Kidney tubule cell (primary cell): ENCODE measurements at regions not wholly inside any gene's neighbourhood (a gene's known extent, or its start where the extent isn't known, plus 50 kb on each side); places are given as distances from the start of the nearest gene placed in this dataset.
"Not testable (repeated sequence)": the region's sequence is repeated elsewhere in the genome, so short reads cannot be mapped to it uniquely, and the experiment has no call there.

Experiments used
- DNase-seq: peaks from one replicate; pipeline ENCODE4 v3.0.0-alpha.2; 2018; ENCODE audit warnings: low spot score

GRCh38 chr11:11004069-11004468, 146.2 kb upstream of the ZBED5 start:
- no peak for DNase-seq

- no peak for DNase-seq
Observed at GRCh38 chr11:11003226-11003625, 145.4 kb upstream of the ZBED5 start.

GRCh38 chr11:11000579-11001283, 142.9 kb upstream of the ZBED5 start:
- DNase-seq: no peak

- no peak for DNase-seq
Observed at GRCh38 chr11:10998674-10999073, 140.8 kb upstream of the ZBED5 start.

- no peak for DNase-seq
Observed at GRCh38 chr11:10996678-10997077, 138.8 kb upstream of the ZBED5 start.

- no peak for DNase-seq
Observed at GRCh38 chr11:10993640-10994039, 135.8 kb upstream of the ZBED5 start.

GRCh38 chr11:10993186-10993585, 135.3 kb upstream of the ZBED5 start:
- DNase-seq: peak; percentile 65

GRCh38 chr11:10991393-10991792, 133.5 kb upstream of the ZBED5 start:
- DNase-seq: peak; percentile 20

- peak; percentile 96 for DNase-seq
Observed at GRCh38 chr11:10990637-10991193, 132.9 kb upstream of the ZBED5 start.

- peak; percentile 66 for DNase-seq
Observed at GRCh38 chr11:10990160-10990559, 132.3 kb upstream of the ZBED5 start.

- DNase-seq: no peak
Observed at GRCh38 chr11:10986006-10986405, 128.2 kb upstream of the ZBED5 start.

GRCh38 chr11:10984742-10985141, 126.9 kb upstream of the ZBED5 start:
- DNase-seq: no peak

GRCh38 chr11:10984250-10984649, 126.4 kb upstream of the ZBED5 start:
- DNase-seq: peak; percentile 4

GRCh38 chr11:10982704-10983510, 125.1 kb upstream of the ZBED5 start:
- peak; percentile 62 for DNase-seq

GRCh38 chr11:10979529-10979928, 121.7 kb upstream of the ZBED5 start:
- no peak for DNase-seq

GRCh38 chr11:10978198-10978597, 120.3 kb upstream of the ZBED5 start:
- DNase-seq: no peak

- DNase-seq: no peak
Observed at GRCh38 chr11:10975287-10975721, 117.5 kb upstream of the ZBED5 start.

- DNase-seq: no peak
Observed at GRCh38 chr11:10973416-10973815, 115.6 kb upstream of the ZBED5 start.

GRCh38 chr11:10970926-10971325, 113.1 kb upstream of the ZBED5 start:
- no peak for DNase-seq

GRCh38 chr11:10969387-10969786, 111.5 kb upstream of the ZBED5 start:
- no peak for DNase-seq

- not testable (repeated sequence) for DNase-seq
Observed at GRCh38 chr11:10956884-10957283, 99.0 kb upstream of the ZBED5 start.

- DNase-seq: no peak
Observed at GRCh38 chr11:10955616-10956015, 97.8 kb upstream of the ZBED5 start.

GRCh38 chr11:10954184-10954583, 96.3 kb upstream of the ZBED5 start:
- no peak for DNase-seq
